ENCODE measurements at regions not wholly inside any gene's neighbourhood (a gene's known extent, or its start where the extent isn't known, plus 50 kb on each side); places are given as distances from the start of the nearest gene placed in this dataset.

DNA sequence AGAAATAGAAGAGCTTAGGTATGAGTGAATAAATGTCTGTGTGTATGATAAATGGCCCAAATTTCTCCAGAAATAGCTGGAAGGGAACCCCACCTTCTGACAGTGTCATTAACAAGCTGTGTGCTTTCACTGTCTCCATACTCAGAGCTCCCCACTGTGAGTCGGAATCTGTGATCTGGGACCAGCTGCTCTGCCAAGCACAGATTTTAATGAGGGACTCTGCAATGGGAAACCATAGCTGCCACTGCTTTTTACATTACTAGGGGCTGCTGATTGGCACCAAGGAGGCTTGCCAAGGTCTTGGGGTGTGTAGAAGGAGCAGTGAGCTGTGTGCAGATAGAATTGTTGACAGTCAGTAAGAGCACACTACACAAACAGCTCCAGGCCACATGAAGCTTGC is 244.2 kb upstream of the CCDC196 start:
- TF ChIP-seq CTCF (IDR thresholded peaks at IDR 0.05; ENCODE audit: borderline replicate concordance, insufficient read depth, low read depth, low read length), result no peak
- no peak overlapping the region for H3K4me3 ChIP-seq (ENCODE audit: low read depth, low read length)

DNA sequence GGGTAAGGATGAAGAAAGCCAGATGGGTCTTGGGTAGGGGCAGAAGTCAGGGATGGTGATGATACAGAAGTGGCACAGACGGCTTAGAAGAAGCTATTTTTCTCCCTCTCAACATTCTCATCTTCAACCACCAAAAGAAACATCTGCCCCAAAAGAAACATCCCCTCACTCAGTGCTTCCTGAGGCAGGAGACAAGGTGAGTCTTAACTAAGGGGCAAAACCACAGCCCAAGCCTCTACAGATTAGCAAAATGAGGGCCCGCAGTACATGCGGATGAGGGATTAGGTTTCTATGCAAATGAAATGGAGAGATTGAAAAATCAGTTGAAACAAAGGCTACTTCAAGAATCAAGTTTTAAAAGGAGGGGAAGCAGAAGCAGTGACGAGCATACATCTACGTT is 241.3 kb upstream of the CCDC196 start:
- no peak overlapping the region for H3K4me3 ChIP-seq (ENCODE audit: low read depth, low read length)
- no peak for TF ChIP-seq CTCF (IDR thresholded peaks at IDR 0.05; ENCODE audit: borderline replicate concordance, insufficient read depth, low read depth, low read length)

GRCh38 chr14:66247662-66248193 is 238.4 kb upstream of the CCDC196 start:
- no peak overlapping the region for H3K4me3 ChIP-seq (ENCODE audit: low read depth, low read length)
- TF ChIP-seq CTCF (IDR thresholded peaks at IDR 0.05; ENCODE audit: borderline replicate concordance, insufficient read depth, low read depth, low read length), result no peak

- no peak for TF ChIP-seq CTCF (IDR thresholded peaks at IDR 0.05; ENCODE audit: borderline replicate concordance, insufficient read depth, low read depth, low read length)
- no peak overlapping the region for H3K4me3 ChIP-seq (ENCODE audit: low read depth, low read length)
Measured at GRCh38 chr14:66248256-66248655, 237.9 kb upstream of the CCDC196 start.

- TF ChIP-seq CTCF (IDR thresholded peaks at IDR 0.05; ENCODE audit: borderline replicate concordance, insufficient read depth, low read depth, low read length), result no peak
- H3K4me3 ChIP-seq (ENCODE audit: low read depth, low read length), result no peak overlapping the region
Measured at GRCh38 chr14:66249544-66249943, 236.6 kb upstream of the CCDC196 start.

GRCh38 chr14:66254038-66254437 is 232.1 kb upstream of the CCDC196 start:
- TF ChIP-seq CTCF (IDR thresholded peaks at IDR 0.05; ENCODE audit: borderline replicate concordance, insufficient read depth, low read depth, low read length), result no peak
- H3K4me3 ChIP-seq (ENCODE audit: low read depth, low read length), result no peak overlapping the region

DNA sequence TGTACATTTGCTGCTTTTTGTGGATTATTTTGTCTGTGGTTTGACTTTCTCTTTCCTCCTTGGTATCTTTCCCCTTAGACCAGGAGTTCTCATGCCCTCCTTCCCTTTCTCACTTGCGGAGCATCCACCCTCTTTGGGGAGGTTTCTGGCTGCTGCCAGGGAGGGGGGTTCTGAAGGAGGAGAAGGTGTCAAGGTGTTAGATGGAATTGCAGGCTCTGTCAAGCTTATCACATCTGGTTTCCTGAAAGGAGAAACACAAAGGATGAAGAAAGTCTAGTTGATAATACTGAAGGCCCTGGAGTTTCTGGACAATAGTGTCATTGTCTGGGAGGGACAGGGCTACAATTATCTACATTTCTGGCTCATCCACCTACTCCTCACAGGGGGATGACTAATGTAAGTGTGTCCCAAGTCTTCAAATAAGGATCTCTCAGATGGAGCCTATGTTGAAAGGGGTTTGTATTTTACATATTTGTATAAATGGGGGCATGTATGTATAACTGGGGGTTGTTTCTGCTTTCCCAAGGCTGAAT is 217.3 kb upstream of the CCDC196 start:
- H3K4me3 ChIP-seq (ENCODE audit: low read depth, low read length), result no peak overlapping the region
- TF ChIP-seq CTCF (IDR thresholded peaks at IDR 0.05; ENCODE audit: borderline replicate concordance, insufficient read depth, low read depth, low read length), result no peak

Data from GM12875 (cell line).